ENCODE measurements at regions not wholly inside any gene's neighbourhood (a gene's known extent, or its start where the extent isn't known, plus 50 kb on each side); places are given as distances from the start of the nearest gene placed in this dataset.

GRCh38 chr5:100175346-100175745, 359.8 kb upstream of the FAM174A start:
- no peak for TF ChIP-seq CTCF (IDR thresholded peaks at IDR 0.05; ENCODE audit: low read depth, low read length)
- no peak overlapping the region for H3K4me3 ChIP-seq (replicated peaks in 1 of 2; ENCODE audit: low read depth in 2 of 2, low read length in 2 of 2)
- no peak for DNase-seq (ENCODE audit: low read depth in 2 of 2)

GRCh38 chr5:100165309-100165708, 369.9 kb upstream of the FAM174A start:
- TF ChIP-seq CTCF (IDR thresholded peaks at IDR 0.05; ENCODE audit: low read depth, low read length): no peak
- DNase-seq (ENCODE audit: low read depth in 2 of 2): no peak
- no peak overlapping the region for H3K4me3 ChIP-seq (replicated peaks in 1 of 2; ENCODE audit: low read depth in 2 of 2, low read length in 2 of 2)

GRCh38 chr5:100161868-100162267, 373.3 kb upstream of the FAM174A start:
- TF ChIP-seq CTCF (IDR thresholded peaks at IDR 0.05; ENCODE audit: low read depth, low read length): no peak
- no peak overlapping the region for H3K4me3 ChIP-seq (replicated peaks in 1 of 2; ENCODE audit: low read depth in 2 of 2, low read length in 2 of 2)
- DNase-seq (ENCODE audit: low read depth in 2 of 2): no peak

- H3K4me3 ChIP-seq (replicated peaks in 1 of 2; ENCODE audit: low read depth in 2 of 2, low read length in 2 of 2): no peak overlapping the region
- no peak for DNase-seq (ENCODE audit: low read depth in 2 of 2)
- TF ChIP-seq CTCF (IDR thresholded peaks at IDR 0.05; ENCODE audit: low read depth, low read length): no peak
These were observed 378.1 kb upstream of the FAM174A start for GRCh38 chr5:100157066-100157465.

- DNase-seq (ENCODE audit: low read depth in 2 of 2): no peak
- no peak for TF ChIP-seq CTCF (IDR thresholded peaks at IDR 0.05; ENCODE audit: low read depth, low read length)
- no peak overlapping the region for H3K4me3 ChIP-seq (replicated peaks in 1 of 2; ENCODE audit: low read depth in 2 of 2, low read length in 2 of 2)
These were observed 386.9 kb upstream of the FAM174A start for GRCh38 chr5:100148239-100148638.

GRCh38 chr5:100142607-100143006, 392.6 kb upstream of the FAM174A start:
- TF ChIP-seq CTCF (IDR thresholded peaks at IDR 0.05; ENCODE audit: low read depth, low read length): no peak
- no peak for DNase-seq (ENCODE audit: low read depth in 2 of 2)
- no peak overlapping the region for H3K4me3 ChIP-seq (replicated peaks in 1 of 2; ENCODE audit: low read depth in 2 of 2, low read length in 2 of 2)

GRCh38 chr5:100131161-100131560, 404.0 kb upstream of the FAM174A start:
- no peak for DNase-seq (ENCODE audit: low read depth in 2 of 2)
- no peak overlapping the region for H3K4me3 ChIP-seq (replicated peaks in 1 of 2; ENCODE audit: low read depth in 2 of 2, low read length in 2 of 2)
- TF ChIP-seq CTCF (IDR thresholded peaks at IDR 0.05; ENCODE audit: low read depth, low read length): no peak

All from cardiac fibroblast (primary cell).